Ureter (tissue), 1 donor: ENCODE measurements at regions not wholly inside any gene's neighbourhood (a gene's known extent, or its start where the extent isn't known, plus 50 kb on each side); places are given as distances from the start of the nearest gene placed in this dataset.
"Not testable (repeated sequence)": the region's sequence is repeated elsewhere in the genome, so short reads cannot be mapped to it uniquely, and the experiment has no call there.

Source experiments
- DNase-seq: peaks from one replicate; pipeline ENCODE4 v3.0.0-alpha.2; 2020; ENCODE audit warnings: low spot score
- donor health status: DM: yes; HTN: yes; CAD: no.

DNA sequence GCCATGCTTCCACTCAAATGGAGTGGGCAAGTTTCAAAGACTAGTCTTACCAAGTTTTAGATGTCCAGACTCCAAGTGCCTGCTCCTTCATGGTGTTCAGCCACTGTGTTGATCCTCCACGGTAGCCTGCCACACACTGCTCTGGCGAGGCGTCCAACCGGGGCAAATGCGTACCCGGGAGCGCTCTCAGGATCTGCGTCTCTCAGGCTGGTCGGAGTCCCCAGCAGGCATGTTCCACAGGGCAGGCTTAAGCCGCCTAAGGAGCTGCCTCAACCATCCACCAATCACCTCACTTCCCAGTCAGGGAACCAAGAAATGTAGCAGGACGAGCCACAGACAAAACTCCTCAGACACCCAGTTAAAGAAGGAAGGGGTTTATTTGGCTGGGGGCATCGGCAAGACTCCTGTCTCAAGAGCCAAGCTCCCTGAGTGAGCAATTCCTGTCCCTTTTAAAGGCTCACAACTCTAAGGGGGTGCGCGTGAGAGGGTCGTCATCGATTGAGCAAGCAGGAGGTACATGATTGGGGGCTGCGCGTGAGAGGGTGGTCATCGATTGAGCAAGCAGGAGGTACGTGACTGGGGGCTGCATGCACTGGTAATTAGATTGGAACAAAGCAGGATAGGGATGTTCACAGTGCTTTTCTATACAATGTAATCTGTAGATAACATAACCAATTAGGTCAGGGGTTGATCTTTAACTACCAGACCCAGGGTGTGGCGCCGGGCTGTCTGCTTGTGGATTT is 816.2 kb downstream of the TRIB2 start:
- DNase-seq, result not testable (repeated sequence)

DNA sequence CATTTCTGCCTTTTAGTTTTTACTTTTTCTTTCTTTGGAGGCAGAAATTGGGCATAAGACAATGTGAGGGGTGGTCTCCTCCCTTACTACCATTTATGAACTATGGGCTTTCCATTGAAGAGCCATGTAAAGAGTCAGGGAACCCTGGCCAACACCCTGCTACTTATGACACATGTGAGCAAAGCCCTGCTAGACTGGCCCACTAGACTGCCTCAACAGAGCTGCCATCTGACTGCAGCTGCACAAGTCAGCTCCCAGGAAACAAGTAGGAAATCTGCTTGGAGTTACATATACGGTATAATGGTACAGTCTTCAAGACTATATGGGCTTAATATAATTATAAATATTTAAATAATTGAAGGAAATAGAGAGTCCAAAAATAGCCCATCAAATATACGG is 816.8 kb downstream of the TRIB2 start:
- DNase-seq, result no peak

DNA sequence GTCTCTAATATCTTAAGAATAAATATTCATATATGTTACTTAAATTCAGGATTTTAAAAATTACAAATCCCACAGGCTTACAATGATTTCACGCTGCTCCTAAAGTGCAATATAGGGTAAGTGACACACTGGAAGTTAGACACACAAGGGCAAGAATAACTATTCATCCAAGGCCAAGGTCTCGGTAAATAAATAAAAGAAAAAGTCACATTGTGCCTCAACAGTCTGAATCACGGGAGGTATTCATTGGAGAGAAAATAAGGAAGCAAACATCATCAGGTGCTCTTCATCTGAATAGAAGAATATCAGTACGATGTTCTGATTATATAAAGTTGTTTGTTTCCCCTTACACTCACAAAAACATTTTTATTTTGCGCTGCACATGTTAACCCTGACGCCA is 820.2 kb downstream of the TRIB2 start:
- no peak for DNase-seq

DNA sequence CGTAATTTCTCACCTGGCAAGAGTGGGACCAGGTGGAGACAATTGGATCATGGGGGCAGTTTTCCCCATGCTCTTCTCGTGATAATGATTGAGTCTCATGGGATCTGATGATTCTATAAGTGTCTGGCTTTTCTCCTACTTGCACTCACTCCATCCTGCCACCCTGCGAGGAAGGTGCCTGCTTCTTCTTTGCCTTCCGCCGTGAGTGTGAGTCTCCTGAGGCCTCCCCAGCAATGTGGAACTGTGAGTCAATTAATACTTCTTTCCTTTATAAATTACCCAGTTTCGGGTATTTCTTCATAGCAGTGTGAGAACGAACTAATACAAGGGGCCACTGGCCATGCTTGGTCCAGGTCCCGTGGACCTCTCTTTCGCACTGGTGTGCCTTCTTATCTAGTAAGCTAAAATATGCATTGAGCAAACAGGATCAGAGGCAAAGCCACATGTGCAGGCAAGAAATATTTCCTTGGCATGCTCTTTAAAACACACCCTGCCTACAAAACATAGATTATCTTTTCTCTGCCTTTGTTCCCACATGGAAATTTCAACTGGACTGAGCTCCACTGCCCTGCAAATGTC is 821.1 kb downstream of the TRIB2 start:
- no peak for DNase-seq

DNA sequence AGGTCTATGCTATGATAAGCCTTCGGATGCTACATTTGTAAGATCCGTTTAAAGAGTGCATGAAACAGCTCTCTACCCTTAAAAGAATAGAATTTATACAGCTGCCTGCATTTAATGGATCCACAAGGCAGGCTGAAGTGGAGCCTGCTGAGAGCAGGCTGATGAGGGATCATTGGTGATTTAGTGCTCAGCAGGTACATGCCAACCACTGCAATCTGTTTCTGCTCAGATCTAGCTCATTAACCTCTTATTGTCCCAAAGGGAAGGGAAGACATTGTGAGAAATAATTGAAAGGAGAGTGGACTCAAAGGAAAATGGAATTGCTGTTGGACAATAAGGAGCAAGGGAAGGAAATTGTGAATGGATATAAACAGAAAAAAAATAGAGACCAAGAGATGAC is 822.6 kb downstream of the TRIB2 start:
- DNase-seq, result no peak

DNA sequence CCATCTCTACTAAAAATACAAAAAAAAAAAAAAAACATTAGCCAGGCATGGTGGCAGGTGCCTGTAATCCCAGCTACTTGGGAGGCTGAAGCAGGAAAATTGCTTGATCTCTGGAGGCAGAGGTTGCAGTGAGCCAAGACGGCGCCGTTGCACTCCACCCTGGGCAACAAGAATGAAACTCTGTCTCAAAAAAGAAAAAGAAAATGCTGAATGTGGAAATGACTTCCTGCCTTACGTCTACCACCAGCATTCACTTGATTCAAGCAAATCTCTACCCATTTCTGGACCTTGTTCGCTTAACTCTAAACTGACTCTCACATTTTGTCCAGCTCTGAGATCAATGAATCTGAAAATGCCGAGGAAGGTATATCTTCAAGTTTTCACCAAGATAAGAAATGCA is 825.3 kb downstream of the TRIB2 start:
- DNase-seq, result no peak

DNA sequence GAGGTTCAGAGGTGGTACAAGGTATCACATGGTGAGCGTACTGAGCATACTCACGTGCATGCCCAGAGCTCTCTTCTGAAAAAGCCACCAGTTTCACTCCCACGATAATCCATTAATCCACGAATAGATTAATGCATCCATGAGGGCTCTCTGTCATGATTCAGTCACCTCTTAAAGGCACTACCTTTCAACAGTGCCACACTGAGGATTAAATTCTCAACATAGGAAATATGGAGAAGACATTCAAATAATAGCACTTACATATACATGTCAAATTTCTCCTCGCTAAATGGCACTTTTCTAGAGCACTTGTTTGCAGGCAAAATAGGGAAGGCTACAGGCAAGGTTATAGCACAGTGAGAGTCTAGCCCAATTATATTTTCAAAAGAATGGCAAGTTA is 825.9 kb downstream of the TRIB2 start:
- no peak for DNase-seq

DNA sequence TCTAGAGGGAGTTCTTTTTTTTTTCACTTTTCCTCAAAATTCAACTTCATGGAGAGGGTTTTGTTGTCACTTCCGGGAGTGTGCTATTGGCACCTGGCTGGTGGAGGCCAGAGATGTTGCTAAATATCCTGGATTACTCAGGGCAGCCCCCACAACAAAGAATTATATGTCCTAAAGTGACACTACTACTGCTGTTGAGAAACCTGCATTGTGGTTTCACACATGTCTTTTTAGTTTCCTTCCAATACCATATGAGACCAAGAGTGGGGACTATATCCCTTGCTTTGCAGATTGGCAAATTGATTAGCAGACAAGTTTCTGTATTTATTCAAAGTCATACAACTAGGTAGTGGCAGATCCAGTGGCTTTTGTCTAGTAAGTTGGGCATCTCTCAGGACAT is 826.8 kb downstream of the TRIB2 start:
- DNase-seq, result no peak

DNA sequence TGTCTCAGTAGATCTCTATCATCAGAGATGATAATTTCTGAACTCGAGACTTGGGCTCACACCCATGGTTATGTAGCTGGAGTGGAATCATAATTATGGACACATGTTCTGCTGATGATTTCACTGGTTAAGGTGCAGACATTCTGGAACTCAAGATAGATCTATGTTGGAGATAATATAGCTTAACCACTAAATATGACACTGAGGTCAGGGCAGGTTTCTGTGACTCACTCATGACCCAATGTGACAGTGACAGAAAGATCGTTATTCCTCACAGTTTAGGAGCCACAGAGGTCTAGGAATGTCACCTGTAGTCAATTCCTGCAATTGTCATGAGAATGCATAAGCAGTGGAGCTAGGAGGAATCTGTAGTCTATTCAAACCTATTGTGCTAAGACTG is 828.6 kb downstream of the TRIB2 start:
- DNase-seq, result no peak

DNA sequence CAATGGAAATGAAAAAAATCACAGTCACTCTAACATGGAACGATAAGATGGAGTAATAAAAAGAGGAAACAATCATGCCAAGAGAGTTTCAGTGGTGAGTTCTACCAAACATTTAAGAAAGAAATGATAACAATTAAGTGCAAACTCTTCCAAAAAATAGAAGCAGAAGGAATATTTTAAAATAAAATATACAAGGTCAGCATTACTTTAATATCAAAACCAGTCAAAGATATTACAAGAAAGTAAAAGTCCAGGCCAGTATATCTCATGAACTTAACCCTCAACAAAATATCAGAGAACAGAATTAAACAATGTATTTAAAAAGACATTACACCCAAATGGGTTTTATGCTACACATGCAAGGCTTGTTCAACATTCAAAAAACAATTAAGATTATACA is 829.4 kb downstream of the TRIB2 start:
- DNase-seq, result no peak

DNA sequence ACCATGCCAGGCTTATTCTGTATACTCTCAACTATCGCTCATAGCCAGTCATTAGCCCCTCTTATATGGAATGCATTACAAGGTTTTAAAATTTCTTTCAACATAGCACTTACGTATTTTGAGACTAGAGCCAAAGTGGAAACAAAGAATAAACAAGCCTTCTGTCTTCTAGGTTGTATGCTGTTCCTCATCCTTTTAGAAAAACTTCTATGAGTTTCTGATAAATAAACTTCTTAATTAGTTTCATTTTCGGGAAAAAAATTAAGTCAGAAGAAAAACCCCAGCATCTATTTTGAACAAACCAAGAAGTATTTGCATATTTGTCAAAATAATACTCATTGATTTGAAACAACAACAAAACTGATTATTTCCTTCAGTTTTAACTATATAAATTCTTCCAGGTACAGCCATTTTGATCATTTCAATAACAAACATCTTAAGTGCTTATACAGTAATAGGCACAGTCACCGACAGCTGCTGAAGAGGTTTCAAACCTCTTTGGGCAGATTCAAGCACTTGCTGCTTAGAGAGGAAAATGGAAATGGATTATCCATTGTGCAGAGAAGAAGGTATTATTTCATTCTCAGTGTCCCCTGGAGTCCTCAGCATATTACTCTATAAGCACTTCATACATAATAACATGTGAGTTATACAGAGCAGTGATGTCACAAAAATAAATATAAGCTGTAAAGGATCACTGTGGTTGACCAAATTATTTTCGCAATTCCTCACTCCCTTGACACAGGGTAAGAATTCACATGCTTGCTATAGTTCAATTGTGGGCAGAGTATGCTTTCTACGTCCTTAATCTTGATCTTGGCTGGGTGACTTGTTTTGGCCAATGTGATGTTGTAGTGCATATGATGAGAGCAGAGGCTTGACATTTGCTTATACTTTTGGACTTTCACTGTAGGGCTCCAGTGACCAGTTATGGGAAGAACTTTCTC is 833.8 kb downstream of the TRIB2 start:
- no peak for DNase-seq

DNA sequence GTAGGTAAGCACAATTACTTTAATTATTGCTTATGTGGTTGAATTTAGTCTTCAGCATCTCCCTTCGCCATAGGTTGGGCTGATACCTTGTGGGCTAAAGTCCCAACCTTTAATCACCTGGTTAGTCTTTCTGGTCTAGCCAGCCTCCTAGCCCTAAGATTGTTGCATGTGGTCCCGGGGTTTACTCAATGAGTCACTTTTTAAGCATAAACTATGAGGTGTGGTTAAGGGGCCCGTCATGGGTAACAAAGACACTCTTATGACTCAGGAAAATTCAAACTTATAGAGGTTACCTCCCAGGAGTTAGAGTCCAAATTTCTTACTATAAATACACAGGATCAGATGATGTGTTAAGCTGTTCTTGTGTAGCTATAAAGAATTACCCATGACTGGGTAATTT is 841.6 kb downstream of the TRIB2 start:
- peak; percentile 48 for DNase-seq

DNA sequence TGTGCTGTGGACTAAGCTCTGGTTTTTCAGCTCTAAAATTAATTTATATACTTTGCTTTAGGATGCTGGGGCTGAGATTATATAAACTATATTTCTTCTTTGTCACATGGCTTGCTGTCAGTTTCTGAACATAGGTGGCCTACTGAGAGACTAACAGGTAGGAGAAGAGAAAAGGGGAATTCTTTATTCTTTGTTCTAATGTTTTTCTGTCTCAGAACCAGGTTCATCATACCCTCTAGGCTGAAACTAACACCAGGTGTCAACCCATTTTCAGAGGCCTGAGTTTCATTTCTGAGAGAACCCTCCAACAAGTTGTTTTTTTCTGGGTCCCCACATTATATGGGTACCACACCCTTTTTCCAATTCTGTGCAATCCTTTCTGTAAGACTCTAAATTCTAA is 843.6 kb downstream of the TRIB2 start:
- DNase-seq, result no peak

DNA sequence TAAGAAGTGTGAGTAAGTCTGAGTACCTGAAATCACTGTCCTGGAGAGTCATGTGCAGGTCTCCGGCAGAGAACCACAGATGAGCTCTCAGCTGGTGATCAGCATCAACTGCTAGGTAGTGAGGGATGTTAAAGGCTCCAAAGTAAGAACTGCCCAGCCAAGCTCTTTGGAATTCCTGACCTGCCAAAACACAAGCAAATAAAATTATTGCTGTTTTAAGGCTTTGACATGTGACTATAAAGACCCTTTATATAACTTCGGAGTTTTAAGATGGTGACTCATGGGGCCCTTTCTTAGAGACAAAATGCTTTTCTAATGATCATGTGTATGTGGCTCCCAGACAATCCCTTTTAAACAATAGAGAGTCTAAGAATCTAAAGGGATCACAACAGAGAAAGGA is 855.7 kb downstream of the TRIB2 start:
- DNase-seq, result no peak

DNA sequence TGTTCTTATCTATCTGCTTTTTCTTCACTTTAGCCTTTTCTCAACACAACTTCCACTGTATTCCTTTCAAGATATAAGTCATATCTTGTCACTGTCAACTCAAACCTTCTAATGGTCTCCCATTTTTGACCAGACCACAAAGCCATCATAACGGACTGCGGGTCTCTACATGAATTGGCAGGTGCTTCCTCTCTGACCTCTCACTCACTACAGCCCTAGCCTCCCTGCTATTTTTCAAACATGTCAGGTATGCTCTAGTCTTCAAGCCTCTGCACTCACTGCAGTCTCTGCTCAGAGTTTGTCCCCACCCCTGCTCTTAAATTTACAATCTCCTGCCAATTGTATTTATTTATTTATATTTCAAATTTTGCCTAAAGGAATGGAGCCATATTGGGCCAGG is 858.1 kb downstream of the TRIB2 start:
- no peak for DNase-seq

DNA sequence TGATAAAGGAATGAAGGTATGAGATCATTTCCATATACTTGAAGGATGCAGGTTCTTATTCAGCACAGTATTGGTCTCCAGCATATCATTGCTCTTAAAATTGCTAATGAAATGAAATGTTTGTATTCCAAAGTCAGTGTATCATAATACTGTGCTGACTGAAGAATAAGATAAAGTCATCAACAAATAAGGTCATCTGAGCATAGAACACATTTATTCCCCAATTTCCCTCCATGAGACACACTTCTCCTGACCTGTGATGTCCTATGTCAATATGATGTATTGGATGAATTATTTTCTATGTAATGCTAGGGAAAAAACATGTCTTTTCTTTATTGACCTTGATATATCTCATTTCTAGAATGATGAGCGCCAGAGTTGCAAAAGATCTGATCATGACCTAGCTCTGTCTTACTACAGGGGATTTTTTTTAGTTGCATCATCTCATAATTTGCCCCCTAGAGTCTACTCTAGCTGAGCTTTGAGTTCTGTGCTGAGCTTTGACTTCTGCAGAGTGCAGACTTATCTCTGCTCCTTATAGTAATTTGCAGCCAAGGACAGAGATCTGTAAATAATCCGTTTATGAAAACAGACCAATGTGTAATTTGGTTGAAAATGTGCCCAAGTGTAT is 859.8 kb downstream of the TRIB2 start:
- DNase-seq, result no peak

DNA sequence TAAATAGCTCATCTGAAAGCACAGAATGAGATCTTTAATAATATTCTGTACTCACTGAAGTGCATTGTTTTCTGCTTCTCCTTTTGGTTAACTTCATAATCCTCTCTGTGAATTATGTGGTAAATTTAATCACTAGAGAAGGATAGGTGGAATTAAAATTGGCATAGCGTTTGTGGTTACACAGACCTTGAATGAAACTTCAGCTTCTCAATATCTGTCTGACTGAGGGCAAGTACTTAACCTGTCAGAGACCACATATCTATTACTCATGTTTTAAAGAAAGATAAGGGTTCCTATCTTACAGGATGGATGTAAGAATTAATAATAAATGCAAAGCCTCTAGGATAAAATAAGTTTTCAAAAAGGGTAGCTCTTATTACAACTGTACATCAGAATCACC is 861.8 kb downstream of the TRIB2 start:
- no peak for DNase-seq

DNA sequence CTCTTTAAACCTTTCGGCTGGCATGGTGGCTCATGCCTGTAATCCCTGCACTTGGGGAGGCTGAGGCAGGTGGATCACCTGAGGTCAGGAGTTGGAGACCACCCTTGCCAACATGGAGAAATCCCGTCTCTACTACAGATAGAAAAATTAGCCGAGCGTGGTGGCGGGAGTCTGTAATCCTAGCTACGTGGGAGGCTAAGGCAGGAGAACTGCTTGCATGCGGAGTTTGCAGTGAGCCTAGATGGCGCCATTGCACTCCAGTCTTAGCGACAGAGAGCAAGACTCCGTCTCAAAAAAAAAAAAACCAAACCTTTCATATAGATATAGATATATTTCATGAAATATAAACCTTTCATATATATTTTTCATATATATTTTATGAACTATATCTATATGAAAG is 864.7 kb downstream of the TRIB2 start:
- DNase-seq, result no peak

DNA sequence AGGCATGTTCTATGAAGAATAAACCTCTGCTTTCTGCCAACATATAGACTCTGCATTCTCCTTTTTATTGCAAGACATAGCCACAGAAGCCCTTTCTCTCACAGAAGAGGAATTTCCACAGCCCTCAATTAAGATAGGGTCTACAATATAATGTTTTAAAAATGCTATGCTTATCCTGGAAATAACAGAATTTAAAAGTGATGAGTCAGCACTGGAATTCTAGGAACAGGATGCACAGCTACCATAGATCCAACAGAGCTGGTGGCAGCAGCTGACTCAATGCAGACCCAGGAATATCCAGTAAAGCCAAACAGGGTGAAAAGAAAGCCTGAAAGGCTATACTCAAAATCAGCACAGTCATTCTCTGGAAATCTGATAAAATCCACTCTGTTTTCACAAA is 866.9 kb downstream of the TRIB2 start:
- no peak for DNase-seq

DNA sequence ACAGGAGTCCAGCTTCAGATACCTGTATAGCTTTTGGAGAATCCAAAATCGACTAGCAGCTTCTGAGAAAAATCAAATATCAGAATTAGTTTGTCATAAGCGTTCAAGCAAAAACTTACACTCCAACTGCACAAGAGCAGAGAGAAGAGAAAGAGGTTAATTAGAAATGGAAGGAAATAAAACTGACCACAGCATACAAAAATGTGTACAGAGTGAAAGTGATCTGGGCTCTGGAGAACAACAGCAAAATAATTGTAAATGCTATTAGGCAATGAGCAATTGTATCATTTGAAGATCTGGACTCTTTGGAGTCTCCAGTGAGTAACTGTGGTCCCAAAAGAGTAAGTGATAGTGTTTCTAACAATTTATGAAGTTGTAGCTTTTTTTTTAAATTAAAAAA is 867.3 kb downstream of the TRIB2 start:
- no peak for DNase-seq

DNA sequence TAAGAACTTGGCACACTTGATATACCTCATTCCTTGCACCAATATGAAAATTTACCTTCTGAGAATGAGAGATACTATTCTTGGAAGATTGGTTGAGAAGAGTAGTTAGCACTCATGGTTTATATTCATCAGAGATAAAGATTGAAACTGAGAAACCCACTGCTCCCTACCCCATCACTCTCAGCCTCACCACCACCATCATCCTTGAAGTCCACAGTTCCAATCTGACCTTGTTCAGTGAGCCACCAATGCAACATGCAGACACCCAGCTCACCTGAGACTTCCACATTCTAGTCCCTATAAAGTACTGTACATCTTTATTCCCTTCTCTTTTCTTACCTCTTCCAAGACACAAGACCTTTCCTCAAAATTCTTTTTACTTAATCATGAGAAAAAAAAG is 869.0 kb downstream of the TRIB2 start:
- no peak for DNase-seq

DNA sequence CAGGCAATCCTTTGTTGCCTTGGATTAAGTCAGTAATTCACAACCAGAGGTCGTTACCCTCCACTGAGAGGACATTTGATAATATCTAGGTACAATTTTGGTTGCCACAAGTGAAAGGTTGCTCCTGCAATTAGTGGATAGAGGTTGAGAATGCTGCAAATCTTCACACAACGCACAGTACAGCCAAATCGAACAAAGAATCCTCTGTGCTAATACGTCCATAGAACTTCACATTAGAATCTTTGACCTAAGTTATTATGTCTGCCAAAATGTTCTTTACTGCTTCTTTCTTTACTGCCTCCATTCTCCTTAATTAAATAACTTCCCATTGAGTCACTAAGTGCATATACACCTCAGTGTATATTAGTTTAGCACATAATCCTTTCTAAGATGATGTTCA is 879.5 kb downstream of the TRIB2 start:
- no peak for DNase-seq
